ENCODE measurements at regions not wholly inside any gene's neighbourhood (a gene's known extent, or its start where the extent isn't known, plus 50 kb on each side); places are given as distances from the start of the nearest gene placed in this dataset.

- Histone ChIP-seq H3K27ac (ENCODE audit: low read depth in 2 of 2, low read length in 2 of 2) (no peak overlapping the region), H3K27me3 (ENCODE audit: control insufficient read depth, insufficient read depth, low read length) (no peaks in the 10 kb centered on the region), H3K4me1 (ENCODE audit: control insufficient read depth in 2 of 3, insufficient read depth in 2 of 3, low read depth in 1 of 3, low read length in 3 of 3) (no peaks in the 10 kb centered on the region), H3K4me3 (ENCODE audit: low read length in 3 of 3) (no peak overlapping the region), H3K9ac (ENCODE audit: low read length in 3 of 3) (no peak overlapping the region), H3K9me3 (ENCODE audit: control insufficient read depth in 2 of 3, insufficient read depth in 1 of 3, low read length in 3 of 3) (no peaks in the 10 kb centered on the region), H3K36me3 (ENCODE audit: control insufficient read depth in 2 of 3, insufficient read depth in 3 of 3, low read length in 3 of 3) (no peaks in the 10 kb centered on the region)
- intact Hi-C loops (cut with DNase I), result no loop called here
- TF ChIP-seq, protein P1, sequence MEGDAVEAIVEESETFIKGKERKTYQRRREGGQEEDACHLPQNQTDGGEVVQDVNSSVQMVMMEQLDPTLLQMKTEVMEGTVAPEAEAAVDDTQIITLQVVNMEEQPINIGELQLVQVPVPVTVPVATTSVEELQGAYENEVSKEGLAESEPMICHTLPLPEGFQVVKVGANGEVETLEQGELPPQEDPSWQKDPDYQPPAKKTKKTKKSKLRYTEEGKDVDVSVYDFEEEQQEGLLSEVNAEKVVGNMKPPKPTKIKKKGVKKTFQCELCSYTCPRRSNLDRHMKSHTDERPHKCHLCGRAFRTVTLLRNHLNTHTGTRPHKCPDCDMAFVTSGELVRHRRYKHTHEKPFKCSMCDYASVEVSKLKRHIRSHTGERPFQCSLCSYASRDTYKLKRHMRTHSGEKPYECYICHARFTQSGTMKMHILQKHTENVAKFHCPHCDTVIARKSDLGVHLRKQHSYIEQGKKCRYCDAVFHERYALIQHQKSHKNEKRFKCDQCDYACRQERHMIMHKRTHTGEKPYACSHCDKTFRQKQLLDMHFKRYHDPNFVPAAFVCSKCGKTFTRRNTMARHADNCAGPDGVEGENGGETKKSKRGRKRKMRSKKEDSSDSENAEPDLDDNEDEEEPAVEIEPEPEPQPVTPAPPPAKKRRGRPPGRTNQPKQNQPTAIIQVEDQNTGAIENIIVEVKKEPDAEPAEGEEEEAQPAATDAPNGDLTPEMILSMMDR (IDR thresholded peaks at IDR 0.05; ENCODE audit: borderline replicate concordance, extremely low read depth, insufficient read depth), result no peak
- FAIRE-seq (no peak), DNase-seq (no peak)
Observed at GRCh38 chr7:22911889-22912288, 89.2 kb upstream of the TOMM7 start.

DNA sequence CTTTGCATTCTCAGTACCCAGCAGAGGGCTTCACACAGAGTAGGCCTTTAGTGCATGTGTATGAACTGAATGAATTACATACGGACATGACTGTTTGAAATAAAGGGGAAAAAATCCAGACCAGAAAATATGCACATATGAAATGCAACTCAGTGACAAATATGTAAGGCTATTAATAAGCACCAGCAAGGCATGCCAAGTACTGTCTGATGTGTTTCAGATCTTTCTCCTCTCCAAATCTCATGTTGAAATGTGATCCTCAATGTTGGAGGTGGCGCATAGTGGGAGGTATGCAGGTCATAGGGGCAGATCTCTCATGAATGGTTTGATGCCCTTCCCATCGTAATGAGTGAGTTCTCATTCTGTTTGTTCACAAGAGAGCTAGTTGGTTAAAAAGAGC lies 87.3 kb upstream of the TOMM7 start:
- no peaks in the 10 kb centered on the region for H3K27me3 ChIP-seq (ENCODE audit: control insufficient read depth, insufficient read depth, low read length)
- TF ChIP-seq, protein P1 (IDR thresholded peaks at IDR 0.05; ENCODE audit: borderline replicate concordance, extremely low read depth, insufficient read depth), result no peak
- no peaks in the 10 kb centered on the region for H3K36me3 ChIP-seq (ENCODE audit: control insufficient read depth in 2 of 3, insufficient read depth in 3 of 3, low read length in 3 of 3)
- DNase-seq (no peak), FAIRE-seq (no peak)
- intact Hi-C loops (cut with DNase I), result no loop called here
- H3K9ac ChIP-seq (ENCODE audit: low read length in 3 of 3), result no peak overlapping the region
- H3K4me1 ChIP-seq (ENCODE audit: control insufficient read depth in 2 of 3, insufficient read depth in 2 of 3, low read depth in 1 of 3, low read length in 3 of 3), result no peaks in the 10 kb centered on the region
- no peak overlapping the region for H3K27ac ChIP-seq (ENCODE audit: low read depth in 2 of 2, low read length in 2 of 2)
- no peak overlapping the region for H3K4me3 ChIP-seq (ENCODE audit: low read length in 3 of 3)
- no peaks in the 10 kb centered on the region for H3K9me3 ChIP-seq (ENCODE audit: control insufficient read depth in 2 of 3, insufficient read depth in 1 of 3, low read length in 3 of 3)

DNA sequence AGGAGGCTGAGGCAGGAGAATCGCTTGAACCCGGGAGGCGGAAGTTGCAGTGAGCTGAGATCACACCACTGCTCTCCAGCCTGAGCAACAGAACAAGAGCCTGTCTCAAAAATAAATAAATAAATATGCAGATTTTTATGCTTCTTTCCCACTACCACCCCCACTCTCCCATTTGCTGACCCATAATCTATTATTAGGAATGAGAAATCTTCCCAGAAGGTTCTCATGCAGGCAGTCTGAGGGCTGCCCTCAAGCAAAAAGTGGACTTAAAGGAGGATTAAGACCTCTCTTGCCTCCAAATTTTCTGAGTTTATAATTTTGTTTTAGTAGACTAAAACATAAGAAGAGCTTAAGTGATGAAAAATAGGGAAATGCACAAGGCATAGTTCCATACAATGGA lies 85.2 kb upstream of the TOMM7 start:
- Histone ChIP-seq H3K27ac (ENCODE audit: low read depth in 2 of 2, low read length in 2 of 2) (no peak overlapping the region), H3K9ac (ENCODE audit: low read length in 3 of 3) (no peak overlapping the region), H3K9me3 (ENCODE audit: control insufficient read depth in 2 of 3, insufficient read depth in 1 of 3, low read length in 3 of 3) (no peaks in the 10 kb centered on the region), H3K4me1 (ENCODE audit: control insufficient read depth in 2 of 3, insufficient read depth in 2 of 3, low read depth in 1 of 3, low read length in 3 of 3) (no peaks in the 10 kb centered on the region), H3K27me3 (ENCODE audit: control insufficient read depth, insufficient read depth, low read length) (no peaks in the 10 kb centered on the region), H3K36me3 (ENCODE audit: control insufficient read depth in 2 of 3, insufficient read depth in 3 of 3, low read length in 3 of 3) (no peaks in the 10 kb centered on the region), H3K4me3 (ENCODE audit: low read length in 3 of 3) (no peak overlapping the region)
- DNase-seq (no peak), FAIRE-seq (no peak)
- TF ChIP-seq, protein P1 (IDR thresholded peaks at IDR 0.05; ENCODE audit: borderline replicate concordance, extremely low read depth, insufficient read depth), result no peak
- intact Hi-C loops (cut with DNase I), result no loop called here

- TF ChIP-seq, protein P1 (IDR thresholded peaks at IDR 0.05; ENCODE audit: borderline replicate concordance, extremely low read depth, insufficient read depth), result no peak
- intact Hi-C loops (cut with DNase I), result no loop called here
Observed at GRCh38 chr7:22900784-22901183, 78.1 kb upstream of the TOMM7 start.

More at GRCh38 chr7:22900784-22901183, 78.1 kb upstream of the TOMM7 start:
- H3K36me3 ChIP-seq (ENCODE audit: control insufficient read depth in 2 of 3, insufficient read depth in 3 of 3, low read length in 3 of 3), result no peaks in the 10 kb centered on the region
- no peaks in the 10 kb centered on the region for H3K4me1 ChIP-seq (ENCODE audit: control insufficient read depth in 2 of 3, insufficient read depth in 2 of 3, low read depth in 1 of 3, low read length in 3 of 3)
- H3K4me3 ChIP-seq (ENCODE audit: low read length in 3 of 3), result no peak overlapping the region
- no peak overlapping the region for H3K27ac ChIP-seq (ENCODE audit: low read depth in 2 of 2, low read length in 2 of 2)
- no peak for FAIRE-seq
- no peaks in the 10 kb centered on the region for H3K27me3 ChIP-seq (ENCODE audit: control insufficient read depth, insufficient read depth, low read length)
- H3K9me3 ChIP-seq (ENCODE audit: control insufficient read depth in 2 of 3, insufficient read depth in 1 of 3, low read length in 3 of 3), result no peaks in the 10 kb centered on the region
- H3K9ac ChIP-seq (ENCODE audit: low read length in 3 of 3), result no peak overlapping the region
- DNase-seq, result no peak
